Lower lobe of right lung (tissue), 2 donors: ENCODE measurements at regions not wholly inside any gene's neighbourhood (a gene's known extent, or its start where the extent isn't known, plus 50 kb on each side); places are given as distances from the start of the nearest gene placed in this dataset.

Experiments used
- ATAC-seq, 2 donors: fragments of 200-7000 bp; cut with Tn5 transposase; one replicate each; pipeline ENCODE4 v1.9.1; 2020 to 2022; ENCODE audit warnings: mild to moderate bottlenecking in 2 of 2, moderate library complexity in 2 of 2
- DNase-seq: peaks from one replicate; pipeline ENCODE4 v3.0.0-alpha.2; 2020
- H3K27ac ChIP-seq: fragments of 200-600 bp; one replicate; pipeline ENCODE4 v1.8.0; 2022
- H3K27me3 ChIP-seq: fragments of 200-600 bp; one replicate; pipeline ENCODE4 v1.8.0; 2022; ENCODE audit warnings: low read depth
- H3K36me3 ChIP-seq: fragments of 200-600 bp; one replicate; pipeline ENCODE4 v1.8.0; 2022; ENCODE audit warnings: mild to moderate bottlenecking
- H3K4me1 ChIP-seq: fragments of 200-600 bp; one replicate; pipeline ENCODE4 v1.8.0; 2022
- H3K4me3 ChIP-seq: fragments of 200-600 bp; one replicate; pipeline ENCODE4 v1.8.0; 2022; ENCODE audit warnings: mild to moderate bottlenecking
- H3K9me3 ChIP-seq: fragments of 200-600 bp; one replicate; pipeline ENCODE4 v1.8.0; 2022
- intact Hi-C: fragments of 100-400 bp; cut with DNase I; formaldehyde crosslinking; loops from one replicate; pipeline ENCODE4 v1.11.0; 2022
- TF ChIP-seq, protein P1 (sequence below): fragments of 200-600 bp; IDR thresholded peaks from one replicate; pipeline ENCODE4 v1.8.0; 2022; ENCODE audit warnings: antibody characterized with exemption, mild to moderate bottlenecking
- donor health status: DM: no; HTN: yes; CAD: no; lungs with severe emphysema.

DNA sequence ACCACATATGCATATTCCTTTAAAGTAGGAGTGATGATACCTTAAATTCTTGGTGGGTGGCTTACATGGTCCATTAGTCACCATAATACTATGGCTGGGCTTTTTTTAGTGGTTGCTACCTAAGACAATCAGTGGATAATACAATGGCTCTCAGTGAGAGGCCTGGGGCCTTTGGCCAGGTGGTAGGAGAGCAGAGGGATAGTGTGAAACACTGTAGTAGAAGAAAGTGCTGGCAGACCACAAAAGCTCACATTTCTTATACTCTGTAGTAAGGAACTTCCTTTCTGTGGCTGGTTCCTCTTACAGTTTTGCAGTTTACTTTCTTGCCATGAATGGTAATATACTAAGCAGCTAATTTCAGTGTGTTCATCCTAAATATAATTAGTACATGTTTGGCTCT lies 583.5 kb downstream of the XIRP2 start:
- ATAC-seq (no peak), DNase-seq (no peak)
- Histone ChIP-seq H3K4me3 (no peak overlapping the region), H3K9me3 (no peaks in the 10 kb centered on the region), H3K4me1 (no peaks in the 10 kb centered on the region), H3K36me3 (no peaks in the 10 kb centered on the region), H3K27ac (no peak overlapping the region), H3K27me3 (no peaks in the 10 kb centered on the region)
- TF ChIP-seq, protein P1, sequence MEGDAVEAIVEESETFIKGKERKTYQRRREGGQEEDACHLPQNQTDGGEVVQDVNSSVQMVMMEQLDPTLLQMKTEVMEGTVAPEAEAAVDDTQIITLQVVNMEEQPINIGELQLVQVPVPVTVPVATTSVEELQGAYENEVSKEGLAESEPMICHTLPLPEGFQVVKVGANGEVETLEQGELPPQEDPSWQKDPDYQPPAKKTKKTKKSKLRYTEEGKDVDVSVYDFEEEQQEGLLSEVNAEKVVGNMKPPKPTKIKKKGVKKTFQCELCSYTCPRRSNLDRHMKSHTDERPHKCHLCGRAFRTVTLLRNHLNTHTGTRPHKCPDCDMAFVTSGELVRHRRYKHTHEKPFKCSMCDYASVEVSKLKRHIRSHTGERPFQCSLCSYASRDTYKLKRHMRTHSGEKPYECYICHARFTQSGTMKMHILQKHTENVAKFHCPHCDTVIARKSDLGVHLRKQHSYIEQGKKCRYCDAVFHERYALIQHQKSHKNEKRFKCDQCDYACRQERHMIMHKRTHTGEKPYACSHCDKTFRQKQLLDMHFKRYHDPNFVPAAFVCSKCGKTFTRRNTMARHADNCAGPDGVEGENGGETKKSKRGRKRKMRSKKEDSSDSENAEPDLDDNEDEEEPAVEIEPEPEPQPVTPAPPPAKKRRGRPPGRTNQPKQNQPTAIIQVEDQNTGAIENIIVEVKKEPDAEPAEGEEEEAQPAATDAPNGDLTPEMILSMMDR = no peak
- intact Hi-C loops = no loop called here

DNA sequence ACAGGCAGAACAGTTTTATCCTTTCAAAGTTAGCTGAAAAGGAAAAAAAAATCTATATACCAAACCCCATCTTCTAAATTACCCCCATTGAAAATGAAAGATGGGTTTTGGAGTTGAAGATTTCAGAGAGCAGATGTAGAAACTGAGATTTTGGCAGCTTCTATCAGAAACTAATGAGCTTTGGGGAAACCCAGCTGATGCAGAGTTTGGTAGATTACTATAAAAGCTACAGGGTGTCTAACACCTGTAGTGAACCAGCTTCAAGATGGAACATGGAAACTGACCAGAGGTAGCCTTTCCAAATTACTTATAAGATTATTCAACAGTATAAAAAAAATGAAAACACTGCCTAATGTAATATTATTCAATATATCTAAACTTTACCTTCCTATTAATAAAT lies 583.1 kb downstream of the XIRP2 start:
- DNase-seq (no peak), ATAC-seq (no peak)
- H3K9me3 ChIP-seq = no peaks in the 10 kb centered on the region
- intact Hi-C loops = no loop called here
- TF ChIP-seq, protein P1 = no peak
- no peaks in the 10 kb centered on the region for H3K36me3 ChIP-seq
- no peak overlapping the region for H3K4me3 ChIP-seq
- H3K27me3 ChIP-seq = no peaks in the 10 kb centered on the region
- H3K4me1 ChIP-seq = no peaks in the 10 kb centered on the region
- no peak overlapping the region for H3K27ac ChIP-seq

DNA sequence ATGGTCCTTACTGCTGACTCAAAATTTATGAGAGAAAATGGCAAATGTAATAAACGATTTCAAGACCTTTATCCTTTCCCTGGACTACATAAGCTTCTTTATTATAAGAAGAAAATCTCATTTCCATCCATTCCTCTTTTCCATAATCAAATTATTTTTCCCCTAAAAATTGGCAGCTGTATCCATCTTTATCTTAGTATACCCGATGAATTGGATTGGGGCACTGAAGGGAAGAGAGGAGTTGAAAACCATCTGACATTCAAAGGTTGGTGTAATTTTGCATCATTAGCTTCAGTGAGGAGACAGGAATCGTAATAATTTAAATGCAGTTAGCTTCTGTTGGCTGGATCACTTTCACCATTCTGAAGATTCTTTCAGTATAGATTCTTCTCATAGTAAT lies 574.1 kb downstream of the XIRP2 start:
- no peak for DNase-seq
- ATAC-seq = no peak
- no peaks in the 10 kb centered on the region for H3K4me1 ChIP-seq
- no peaks in the 10 kb centered on the region for H3K27me3 ChIP-seq
- H3K36me3 ChIP-seq = no peaks in the 10 kb centered on the region
- TF ChIP-seq, protein P1 = no peak
- peaks cover 23% of the 10 kb centered on the region for H3K9me3 ChIP-seq
- H3K4me3 ChIP-seq = no peak overlapping the region
- intact Hi-C loops = no loop called here
- H3K27ac ChIP-seq = no peak overlapping the region

DNA sequence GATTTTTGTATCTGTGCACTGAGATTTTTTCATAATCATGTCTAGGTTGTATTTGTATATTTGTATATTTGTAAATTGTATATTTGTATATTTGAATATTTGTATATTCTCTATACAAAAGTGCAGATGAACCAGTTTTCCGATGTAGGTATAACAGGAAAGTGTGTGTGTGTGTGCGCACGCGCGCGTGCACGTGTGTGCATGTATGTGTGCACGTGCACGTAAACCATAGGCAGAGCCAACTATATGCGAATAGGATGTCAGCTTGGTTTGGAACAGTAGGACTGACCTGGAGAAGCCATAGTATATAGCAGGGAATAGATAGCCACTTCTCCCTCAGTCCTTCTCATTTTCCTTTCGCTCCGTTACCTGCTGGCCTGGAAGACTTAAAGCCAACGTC lies 565.8 kb downstream of the XIRP2 start:
- Histone ChIP-seq H3K4me1 (no peaks in the 10 kb centered on the region), H3K4me3 (no peak overlapping the region), H3K27ac (no peak overlapping the region), H3K36me3 (no peaks in the 10 kb centered on the region), H3K9me3 (peaks cover 16% of the 10 kb centered on the region), H3K27me3 (no peaks in the 10 kb centered on the region)
- ATAC-seq (no peak), DNase-seq (no peak)
- TF ChIP-seq, protein P1 = no peak
- intact Hi-C loops = no loop called here

DNA sequence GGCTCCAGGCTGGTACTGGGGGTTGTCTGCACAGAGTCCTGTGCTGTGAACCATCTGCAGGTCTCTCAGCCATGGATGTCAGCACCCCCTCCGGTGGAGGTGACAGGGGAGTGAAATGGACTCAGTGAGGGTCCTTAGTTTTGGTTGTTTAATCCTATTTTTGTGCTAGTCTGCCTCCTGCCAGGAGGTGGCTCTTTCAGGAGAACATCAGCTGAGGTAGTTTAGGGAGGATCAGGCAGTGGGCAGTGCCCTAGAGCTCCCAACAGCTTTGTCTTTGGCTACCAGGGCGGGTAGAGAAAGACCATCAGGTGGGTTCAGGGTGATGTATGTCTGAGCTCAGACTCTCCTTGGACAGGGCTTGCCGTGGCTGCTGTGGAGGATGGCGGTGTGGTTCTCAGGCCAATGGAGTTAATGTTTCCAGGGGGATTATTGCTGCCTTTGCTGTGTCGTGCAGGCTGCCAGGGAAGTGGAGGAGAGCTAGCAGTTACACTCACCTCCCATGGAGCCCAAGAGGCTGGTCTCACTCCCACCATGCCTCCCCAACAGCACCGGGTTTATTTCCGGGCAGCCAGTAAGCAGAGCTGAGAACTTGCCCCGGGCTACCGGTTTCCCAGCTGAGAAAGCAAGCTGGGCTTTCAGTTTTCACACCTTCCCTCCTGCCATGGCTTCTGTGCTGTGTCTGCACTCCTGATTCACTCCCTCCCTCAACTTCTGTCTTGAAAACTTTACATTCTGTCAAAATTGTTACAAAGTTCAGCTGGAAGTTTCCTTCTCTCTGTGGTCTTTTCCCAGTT lies 563.4 kb downstream of the XIRP2 start:
- Histone ChIP-seq H3K36me3 (no peaks in the 10 kb centered on the region), H3K27me3 (no peaks in the 10 kb centered on the region), H3K9me3 (peaks cover 21% of the 10 kb centered on the region), H3K4me3 (no peak overlapping the region), H3K27ac (no peak overlapping the region), H3K4me1 (no peaks in the 10 kb centered on the region)
- intact Hi-C loops = no loop called here
- TF ChIP-seq, protein P1 = no peak
- DNase-seq (no peak), ATAC-seq (no peak)
